PC-3 (cell line): ENCODE measurements at regions not wholly inside any gene's neighbourhood (a gene's known extent, or its start where the extent isn't known, plus 50 kb on each side); places are given as distances from the start of the nearest gene placed in this dataset.

Experiments
- ATAC-seq: fragments of 200-7000 bp; cut with Tn5 transposase; 2 replicates; pipeline ENCODE4 v1.9.1; 2020; ENCODE audit warnings: mild to moderate bottlenecking, moderate library complexity
- BruUV-seq: library from RNA; stranded (reverse); fragments of 400-500 nt; replicated peaks from 2 replicates; lab custom pipeline; 2021; lab: Mats Ljungman, UMichigan
- CTCF ChIA-PET: fragments of 300-600 bp; sonication (Branson Sonifier 250); formaldehyde crosslinking; loops from one replicate; lab custom pipeline; 2022; ENCODE audit warnings: antibody characterized with exemption; lab: Charles Lee
- POLR2A ChIA-PET: fragments of 300-600 bp; sonication (Branson Sonifier 250); formaldehyde crosslinking; loops from one replicate; lab custom pipeline; 2022; ENCODE audit warnings: antibody characterized with exemption; ENCODE audit not compliant: unreplicated experiment; lab: Charles Lee
- DNase-seq: peaks from one replicate; pipeline ENCODE4 v3.0.0-alpha.2; 2015
- H2AFZ ChIP-seq: fragments of 300-600 bp; sonication (generic); 2 replicates; pipeline ENCODE4 v1.6.0; 2016; ENCODE audit warnings: antibody characterized with exemption, low read length
- H3F3A ChIP-seq: fragments of 300-600 bp; sonication (generic); one replicate; pipeline ENCODE4 v1.6.0; 2017; ENCODE audit warnings: antibody characterized with exemption, low read length, control low read depth, mild to moderate bottlenecking; ENCODE audit not compliant: unreplicated experiment
- H3K27ac ChIP-seq: fragments of 300-600 bp; sonication (generic); 2 replicates; pipeline ENCODE4 v1.5.1; 2016; ENCODE audit warnings: mild to moderate bottlenecking, low read length
- H3K27me3 ChIP-seq: fragments of 300-600 bp; sonication (generic); 2 replicates; pipeline ENCODE4 v1.6.1; 2016; ENCODE audit warnings: low read length, mixed read lengths
- H3K36me3 ChIP-seq: fragments of 300-600 bp; sonication (generic); 2 replicates; pipeline ENCODE4 v1.6.1; 2016; ENCODE audit warnings: low read depth, mixed run types, low read length, mixed read lengths
- H3K4me1 ChIP-seq: fragments of 300-600 bp; sonication (generic); 2 replicates; pipeline ENCODE4 v1.5.1; 2016; ENCODE audit warnings: low read length; ENCODE audit not compliant: insufficient read depth
- H3K4me2 ChIP-seq: fragments of 300-600 bp; sonication (generic); 2 replicates; pipeline ENCODE4 v1.6.0; 2016; ENCODE audit warnings: low read length
- H3K4me3 ChIP-seq: fragments of 300-600 bp; sonication (generic); 2 replicates; pipeline ENCODE4 v1.5.1; 2016; ENCODE audit warnings: mild to moderate bottlenecking, low read length, mixed read lengths
- H3K79me2 ChIP-seq: fragments of 300-600 bp; sonication (generic); 2 replicates; pipeline ENCODE4 v1.6.1; 2017; ENCODE audit warnings: low read length, mixed read lengths
- H3K9ac ChIP-seq: fragments of 300-600 bp; sonication (generic); 2 replicates; pipeline ENCODE4 v1.6.0; 2016; ENCODE audit warnings: mild to moderate bottlenecking, low read length
- H3K9me2 ChIP-seq: fragments of 300-600 bp; sonication (generic); replicated peaks from 2 replicates; pipeline ENCODE4 v1.6.1; 2016; ENCODE audit warnings: mixed run types, low read length, mixed read lengths
- H3K9me3 ChIP-seq: fragments of 300-600 bp; sonication (generic); 2 replicates; pipeline ENCODE4 v1.6.1; 2016; ENCODE audit warnings: low read length, mixed read lengths
- H4K20me1 ChIP-seq: fragments of 300-600 bp; sonication (generic); 2 replicates; pipeline ENCODE4 v1.6.1; 2016; ENCODE audit warnings: low read length, mixed read lengths
- EZH2 ChIP-seq: fragments of 300-600 bp; sonication (generic); IDR thresholded peaks from one replicate; pipeline ENCODE4 v1.6.1; 2017; ENCODE audit warnings: antibody characterized with exemption, mild to moderate bottlenecking, low read length; ENCODE audit not compliant: unreplicated experiment
- EZH2phosphoT487 ChIP-seq: fragments of 300-600 bp; sonication (generic); IDR thresholded peaks from 2 replicates; pipeline ENCODE4 v1.6.1; 2018; ENCODE audit warnings: mild to moderate bottlenecking, antibody characterized with exemption, low read length, borderline replicate concordance
- intact Hi-C: fragments of 100-400 bp; cut with micrococcal nuclease; formaldehyde crosslinking; loops from 2 replicates; pipeline ENCODE4 v1.9.0; 2023
- TF ChIP-seq, protein P1 (sequence below): fragments of 300-600 bp; sonication (generic); conservative IDR thresholded peaks from 2 replicates; pipeline ENCODE4 v1.5.1; 2017; ENCODE audit warnings: antibody characterized with exemption, low read depth, mild to moderate bottlenecking, low read length

DNA sequence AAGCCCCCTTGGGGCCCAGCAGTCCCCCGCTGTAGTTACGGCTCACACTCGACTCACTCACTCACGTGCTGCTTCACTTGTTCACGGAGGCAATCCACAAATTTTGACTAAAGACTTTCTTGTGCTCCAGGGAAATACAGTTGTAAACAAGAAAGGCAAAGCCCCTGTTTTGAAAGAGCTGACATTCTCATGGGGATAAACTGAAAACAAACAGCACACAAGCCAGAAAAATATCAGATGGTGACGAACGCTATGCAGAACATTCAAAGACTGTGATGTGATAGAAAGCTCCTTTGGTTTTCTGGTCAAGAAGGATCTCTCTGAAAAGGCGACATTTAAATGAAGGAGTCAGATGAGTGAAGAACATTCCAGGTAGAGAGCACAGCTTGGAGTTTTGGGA, 385.3 kb upstream of the SMIM21 start:
- DNase-seq: no peak
- POLR2A ChIA-PET: no interaction called here
- Histone ChIP-seq H3K4me1 (no peaks in the 10 kb centered on the region), H3K27ac (no peak overlapping the region), H3K36me3 (no peaks in the 10 kb centered on the region), H3K27me3 (peaks cover 50% of the 10 kb centered on the region), H3K79me2 (no peaks in the 10 kb centered on the region), H3K9me3 (no peaks in the 10 kb centered on the region), H2AFZ (no peak overlapping the region), H3K4me2 (no peak overlapping the region), H3F3A (no peaks in the 10 kb centered on the region), H3K4me3 (no peak overlapping the region), H3K9ac (no peak overlapping the region), H4K20me1 (no peaks in the 10 kb centered on the region), H3K9me2 (no peaks in the 10 kb centered on the region)
- BruUV-seq: no TSS peak
- intact Hi-C loops: no loop called here
- CTCF ChIA-PET: no interaction called here
- TF ChIP-seq EZH2phosphoT487: no peak
- ATAC-seq: no peak

DNA sequence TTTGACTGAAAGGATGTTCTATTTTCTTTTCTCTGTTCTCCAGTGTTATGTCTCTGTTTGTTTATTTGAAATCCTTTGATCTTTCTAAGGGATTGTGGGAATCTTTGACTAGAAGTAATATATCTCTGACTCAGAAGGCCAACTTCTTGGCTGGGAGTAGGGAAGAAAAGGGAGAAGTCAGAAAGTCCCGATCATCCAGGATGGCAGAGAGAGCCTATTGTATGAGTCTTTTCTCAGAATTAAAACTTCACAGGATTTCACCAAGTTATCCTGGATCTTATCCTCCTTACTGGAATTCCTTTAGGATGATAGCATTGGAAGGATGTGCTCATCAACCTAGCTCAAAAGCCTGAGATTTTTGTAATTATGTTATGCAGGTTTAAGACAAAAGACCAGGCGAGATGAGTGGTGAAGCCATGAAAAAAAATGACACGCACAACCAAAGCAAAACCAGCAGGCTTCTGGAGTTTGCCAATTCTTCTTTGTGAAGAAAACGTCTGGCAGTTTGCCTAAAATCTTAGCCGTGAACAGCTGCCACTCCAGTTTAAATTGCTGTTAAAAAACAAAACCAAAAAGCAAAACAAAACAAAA, 383.6 kb upstream of the SMIM21 start:
- DNase-seq: no peak
- H2AFZ ChIP-seq: no peak overlapping the region
- peaks cover 59% of the 10 kb centered on the region for H3K27me3 ChIP-seq
- no peak for ATAC-seq
- no peak overlapping the region for H3K4me2 ChIP-seq
- no peak overlapping the region for H3K9ac ChIP-seq
- H3K27ac ChIP-seq: no peak overlapping the region
- TF ChIP-seq, protein P1, sequence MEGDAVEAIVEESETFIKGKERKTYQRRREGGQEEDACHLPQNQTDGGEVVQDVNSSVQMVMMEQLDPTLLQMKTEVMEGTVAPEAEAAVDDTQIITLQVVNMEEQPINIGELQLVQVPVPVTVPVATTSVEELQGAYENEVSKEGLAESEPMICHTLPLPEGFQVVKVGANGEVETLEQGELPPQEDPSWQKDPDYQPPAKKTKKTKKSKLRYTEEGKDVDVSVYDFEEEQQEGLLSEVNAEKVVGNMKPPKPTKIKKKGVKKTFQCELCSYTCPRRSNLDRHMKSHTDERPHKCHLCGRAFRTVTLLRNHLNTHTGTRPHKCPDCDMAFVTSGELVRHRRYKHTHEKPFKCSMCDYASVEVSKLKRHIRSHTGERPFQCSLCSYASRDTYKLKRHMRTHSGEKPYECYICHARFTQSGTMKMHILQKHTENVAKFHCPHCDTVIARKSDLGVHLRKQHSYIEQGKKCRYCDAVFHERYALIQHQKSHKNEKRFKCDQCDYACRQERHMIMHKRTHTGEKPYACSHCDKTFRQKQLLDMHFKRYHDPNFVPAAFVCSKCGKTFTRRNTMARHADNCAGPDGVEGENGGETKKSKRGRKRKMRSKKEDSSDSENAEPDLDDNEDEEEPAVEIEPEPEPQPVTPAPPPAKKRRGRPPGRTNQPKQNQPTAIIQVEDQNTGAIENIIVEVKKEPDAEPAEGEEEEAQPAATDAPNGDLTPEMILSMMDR: no peak
- TF ChIP-seq EZH2: no peak
- TF ChIP-seq EZH2phosphoT487: no peak
- POLR2A ChIA-PET: no interaction called here
- H4K20me1 ChIP-seq: no peaks in the 10 kb centered on the region
- H3K4me3 ChIP-seq: no peak overlapping the region
- H3K9me3 ChIP-seq: no peaks in the 10 kb centered on the region
- H3K4me1 ChIP-seq: no peaks in the 10 kb centered on the region
- H3K79me2 ChIP-seq: no peaks in the 10 kb centered on the region
- CTCF ChIA-PET: no interaction called here
- no peaks in the 10 kb centered on the region for H3K36me3 ChIP-seq
- no peaks in the 10 kb centered on the region for H3K9me2 ChIP-seq
- BruUV-seq: no TSS peak
- H3F3A ChIP-seq: no peaks in the 10 kb centered on the region
- intact Hi-C loops: no loop called here

DNA sequence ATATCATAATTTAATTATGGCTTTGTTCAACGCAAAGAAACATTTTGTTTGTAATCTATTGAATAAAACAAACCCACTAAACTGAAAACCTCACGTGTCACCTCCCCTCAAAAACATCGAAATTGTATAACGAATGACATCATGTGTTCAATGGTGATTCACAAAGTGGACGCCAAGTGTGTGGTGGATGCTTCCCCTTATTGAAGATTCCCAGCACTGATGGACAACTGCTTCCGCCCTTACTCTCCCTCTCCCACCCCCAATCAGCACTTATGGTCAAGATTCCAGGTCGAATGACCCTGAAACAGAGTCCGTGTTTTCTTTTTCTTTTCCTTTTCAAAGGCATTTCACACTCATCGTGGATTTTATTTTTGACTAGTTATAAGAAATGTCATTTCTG, 383.0 kb upstream of the SMIM21 start:
- no peak overlapping the region for H2AFZ ChIP-seq
- no TSS peak for BruUV-seq
- H3K9ac ChIP-seq: no peak overlapping the region

More for the DNA sequence above, 383.0 kb upstream of the SMIM21 start:
- CTCF ChIA-PET: no interaction called here
- Histone ChIP-seq H3K4me1 (no peaks in the 10 kb centered on the region), H3K79me2 (no peaks in the 10 kb centered on the region), H3K4me3 (no peak overlapping the region), H3K36me3 (no peaks in the 10 kb centered on the region), H4K20me1 (no peaks in the 10 kb centered on the region), H3K27ac (no peak overlapping the region), H3K9me3 (no peaks in the 10 kb centered on the region), H3F3A (no peaks in the 10 kb centered on the region), H3K9me2 (no peaks in the 10 kb centered on the region), H3K4me2 (no peak overlapping the region), H3K27me3 (peaks cover 59% of the 10 kb centered on the region)
- intact Hi-C loops: no loop called here
- DNase-seq: no peak
- POLR2A ChIA-PET: no interaction called here
- TF ChIP-seq EZH2: no peak
- TF ChIP-seq, protein P1: no peak
- TF ChIP-seq EZH2phosphoT487: no peak
- no peak for ATAC-seq
